Peyer's patch (tissue), 4 donors: ENCODE measurements at regions not wholly inside any gene's neighbourhood (a gene's known extent, or its start where the extent isn't known, plus 50 kb on each side); places are given as distances from the start of the nearest gene placed in this dataset.

ENCODE experiments used
- DNase-seq, 3 donors: peaks; one replicate each; pipeline ENCODE4 v3.0.0-alpha.2; 2017 to 2019
- H3K27ac ChIP-seq, 4 donors: fragments of 200-600 bp; sonication (generic); one replicate each; pipeline ENCODE4 v1.5.1; 2016 to 2019
- H3K27me3 ChIP-seq, 2 donors: fragments of 200-600 bp; sonication (generic); one replicate each; pipeline ENCODE4 v1.5.1; 2019
- H3K36me3 ChIP-seq, 3 donors: fragments of 200-600 bp; sonication (generic); one replicate each; pipeline ENCODE4 v1.5.1; 2016 to 2019
- H3K4me1 ChIP-seq, 4 donors: fragments of 200-600 bp; sonication (generic); one replicate each; pipeline ENCODE4 v1.5.1; 2016 to 2019
- H3K4me3 ChIP-seq, 4 donors: fragments of 200-600 bp; sonication (generic); 1 replicate in 3 of 4; 2 replicates in 1 of 4; pipeline ENCODE4 v1.5.1; 2016 to 2019; ENCODE audit warnings: mild to moderate bottlenecking in 1 of 4
- H3K9me3 ChIP-seq, 4 donors: fragments of 200-600 bp; sonication (generic); one replicate each; pipeline ENCODE4 v1.5.1; 2016 to 2019; ENCODE audit warnings: mild to moderate bottlenecking in 1 of 4
- POLR2A ChIP-seq, 2 donors: fragments of 450-650 bp; IDR thresholded peaks; one replicate each; pipeline ENCODE4 v1.5.1; 2017; ENCODE audit warnings: antibody characterized with exemption in 2 of 2, mild to moderate bottlenecking in 2 of 2, moderate library complexity in 2 of 2
- TF ChIP-seq, protein P1 (sequence below), 6 experiments: fragments of 450-650 bp in 4 of 6; fragments of 200-600 bp in 2 of 6; sonication (generic) in 1 of 6; IDR thresholded peaks; one replicate each; pipeline ENCODE4 v1.5.1; 2017 to 2019; ENCODE audit warnings: antibody characterized with exemption in 6 of 6, mild to moderate bottlenecking in 3 of 6, moderate library complexity in 1 of 6

DNA sequence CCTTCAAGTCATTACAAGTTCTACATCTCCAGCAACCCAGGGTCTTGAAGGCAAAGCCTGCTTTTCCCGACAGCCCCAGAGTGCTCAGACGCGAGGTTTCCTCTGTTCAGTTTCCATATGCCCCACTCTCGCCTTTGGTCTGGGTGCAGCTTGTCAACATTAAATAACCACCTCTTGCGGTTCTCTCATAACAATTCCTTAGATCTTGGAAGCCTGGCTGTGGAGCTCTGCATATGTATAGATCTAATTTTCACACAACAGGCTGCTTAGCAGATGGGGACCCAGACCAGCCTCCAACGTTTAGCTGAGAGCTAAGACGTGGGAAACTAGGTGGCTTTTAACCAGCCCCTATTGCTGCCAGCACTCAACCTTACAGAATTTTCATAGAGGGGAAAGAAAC, 295.5 kb downstream of the RPLP1 start:
- DNase-seq, result no peak
- Histone ChIP-seq H3K36me3 (no peaks in the 10 kb centered on the region), H3K9me3 (no peaks in the 10 kb centered on the region), H3K27ac (no peak overlapping the region), H3K4me3 (no peak overlapping the region), H3K4me1 (peaks cover 0 to 5% (median 0%) of the 10 kb centered on the region in 4 donors), H3K27me3 (no peaks in the 10 kb centered on the region)
- TF ChIP-seq POLR2A (IDR thresholded peaks at IDR 0.05), result no peak
- TF ChIP-seq, protein P1, sequence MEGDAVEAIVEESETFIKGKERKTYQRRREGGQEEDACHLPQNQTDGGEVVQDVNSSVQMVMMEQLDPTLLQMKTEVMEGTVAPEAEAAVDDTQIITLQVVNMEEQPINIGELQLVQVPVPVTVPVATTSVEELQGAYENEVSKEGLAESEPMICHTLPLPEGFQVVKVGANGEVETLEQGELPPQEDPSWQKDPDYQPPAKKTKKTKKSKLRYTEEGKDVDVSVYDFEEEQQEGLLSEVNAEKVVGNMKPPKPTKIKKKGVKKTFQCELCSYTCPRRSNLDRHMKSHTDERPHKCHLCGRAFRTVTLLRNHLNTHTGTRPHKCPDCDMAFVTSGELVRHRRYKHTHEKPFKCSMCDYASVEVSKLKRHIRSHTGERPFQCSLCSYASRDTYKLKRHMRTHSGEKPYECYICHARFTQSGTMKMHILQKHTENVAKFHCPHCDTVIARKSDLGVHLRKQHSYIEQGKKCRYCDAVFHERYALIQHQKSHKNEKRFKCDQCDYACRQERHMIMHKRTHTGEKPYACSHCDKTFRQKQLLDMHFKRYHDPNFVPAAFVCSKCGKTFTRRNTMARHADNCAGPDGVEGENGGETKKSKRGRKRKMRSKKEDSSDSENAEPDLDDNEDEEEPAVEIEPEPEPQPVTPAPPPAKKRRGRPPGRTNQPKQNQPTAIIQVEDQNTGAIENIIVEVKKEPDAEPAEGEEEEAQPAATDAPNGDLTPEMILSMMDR (IDR thresholded peaks at IDR 0.05), result no peak

DNA sequence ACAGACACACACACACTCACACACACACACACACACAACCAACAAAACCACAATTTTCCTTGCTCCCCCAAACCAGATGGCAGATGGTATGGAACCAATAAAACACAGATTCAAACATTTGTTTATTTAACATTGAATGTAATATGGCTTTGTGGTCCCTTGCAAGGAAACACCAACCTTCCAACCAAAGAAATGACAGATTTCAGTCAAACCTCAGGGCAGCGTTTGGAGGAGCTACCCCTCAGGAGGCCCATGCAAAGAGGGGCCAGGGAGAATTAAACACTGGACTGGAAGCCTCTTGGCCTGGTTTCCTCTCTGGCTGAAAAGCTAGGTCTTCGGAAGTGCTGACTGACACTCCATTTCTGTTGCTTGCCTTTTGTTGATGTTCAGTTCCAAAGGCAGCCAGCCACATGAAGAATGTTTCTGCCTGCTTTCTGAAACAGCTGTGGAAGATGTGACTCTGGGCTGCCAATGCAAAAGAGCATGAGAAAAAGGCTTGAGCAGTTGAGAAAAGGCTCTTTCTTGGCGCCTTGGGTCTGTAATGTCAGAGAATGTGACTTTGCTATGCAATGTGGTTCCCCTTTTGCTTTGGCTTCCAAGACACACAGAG, 296.1 kb downstream of the RPLP1 start:
- no peak for DNase-seq
- Histone ChIP-seq H3K27me3 (no peaks in the 10 kb centered on the region), H3K9me3 (no peaks in the 10 kb centered on the region), H3K4me3 (no peak overlapping the region), H3K4me1 (peaks cover 0 to 5% (median 0%) of the 10 kb centered on the region in 4 donors), H3K36me3 (no peaks in the 10 kb centered on the region), H3K27ac (no peak overlapping the region)
- TF ChIP-seq, protein P1 (IDR thresholded peaks at IDR 0.05), result no peak
- no peak for TF ChIP-seq POLR2A (IDR thresholded peaks at IDR 0.05)

DNA sequence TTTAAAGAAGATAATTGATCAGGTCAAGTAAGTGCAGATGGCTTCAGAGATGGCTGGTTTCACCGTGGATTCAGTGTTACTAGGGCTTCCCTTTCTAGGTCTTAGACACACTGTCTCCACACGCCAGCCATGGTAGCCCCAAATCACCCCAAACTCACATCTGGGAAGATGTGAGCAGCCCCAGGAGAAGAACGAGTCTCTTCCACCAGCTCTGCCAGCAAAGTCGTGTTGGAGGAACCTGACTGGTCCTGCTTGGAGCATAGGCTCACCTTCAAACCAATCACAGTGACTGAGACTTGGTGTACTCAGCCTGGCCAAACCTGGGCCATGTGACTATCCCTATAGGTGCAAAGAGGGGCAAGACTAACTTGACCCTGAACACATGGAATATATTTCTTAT, 296.7 kb downstream of the RPLP1 start:
- Histone ChIP-seq H3K4me1 (peaks cover 0 to 5% (median 0%) of the 10 kb centered on the region in 4 donors), H3K36me3 (no peaks in the 10 kb centered on the region), H3K27ac (no peak overlapping the region), H3K27me3 (no peaks in the 10 kb centered on the region), H3K4me3 (no peak overlapping the region), H3K9me3 (no peaks in the 10 kb centered on the region)
- TF ChIP-seq, protein P1 (IDR thresholded peaks at IDR 0.05), result no peak
- TF ChIP-seq POLR2A (IDR thresholded peaks at IDR 0.05), result no peak
- no peak for DNase-seq

DNA sequence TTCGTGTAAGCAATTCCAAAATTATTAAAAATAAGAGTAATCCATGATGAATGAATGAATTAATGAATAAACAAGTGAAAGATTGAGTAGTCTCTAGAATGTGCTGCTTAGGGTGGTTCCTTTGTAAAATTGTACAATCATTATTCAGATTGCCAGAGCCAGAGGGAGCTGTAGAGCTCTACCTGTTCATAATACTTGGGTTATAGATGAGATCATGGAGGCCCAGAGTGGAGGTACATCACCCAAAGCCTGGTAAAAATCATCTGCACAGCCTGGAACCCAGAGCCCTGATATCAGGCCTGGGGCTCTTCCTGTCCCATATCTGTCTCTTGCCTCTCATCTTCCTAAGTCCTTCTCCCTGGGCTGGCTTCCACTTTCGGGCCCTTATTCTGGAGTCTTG, 297.2 kb downstream of the RPLP1 start:
- no peak overlapping the region for H3K27ac ChIP-seq
- H3K9me3 ChIP-seq, result no peaks in the 10 kb centered on the region
- H3K27me3 ChIP-seq, result no peaks in the 10 kb centered on the region
- no peak for DNase-seq
- TF ChIP-seq, protein P1 (IDR thresholded peaks at IDR 0.05), result peak in 4 of 6 experiments; percentile 5 to 47 (median 39)
- no peak for TF ChIP-seq POLR2A (IDR thresholded peaks at IDR 0.05)
- H3K36me3 ChIP-seq, result no peaks in the 10 kb centered on the region
- H3K4me3 ChIP-seq, result no peak overlapping the region
- peaks cover 0 to 2% (median under 1%) of the 10 kb centered on the region in 4 donors for H3K4me1 ChIP-seq

DNA sequence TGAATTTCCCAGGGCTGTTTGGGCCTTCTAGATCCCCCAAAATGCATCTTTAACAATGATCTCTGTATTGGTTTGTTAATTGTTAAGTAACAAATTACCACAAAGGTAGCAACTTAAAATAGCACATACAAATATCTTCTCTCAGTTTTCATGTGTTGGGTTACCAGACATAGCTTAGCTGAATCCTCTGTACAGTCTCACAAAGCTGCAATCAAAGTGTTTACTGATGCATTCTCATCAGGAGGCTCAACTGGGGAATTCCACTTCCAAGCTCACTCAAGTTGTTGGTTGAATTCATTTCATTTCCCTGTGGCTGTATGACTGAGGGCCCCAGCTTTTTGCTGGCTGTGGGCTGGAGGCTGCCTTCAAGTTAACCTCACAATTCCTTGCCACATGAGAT, 297.6 kb downstream of the RPLP1 start:
- no peaks in the 10 kb centered on the region for H3K36me3 ChIP-seq
- DNase-seq, result no peak
- H3K27me3 ChIP-seq, result no peaks in the 10 kb centered on the region
- peaks cover 0 to 5% (median under 1%) of the 10 kb centered on the region in 4 donors for H3K4me1 ChIP-seq
- no peak overlapping the region for H3K4me3 ChIP-seq
- H3K27ac ChIP-seq, result no peak overlapping the region
- no peaks in the 10 kb centered on the region for H3K9me3 ChIP-seq
- TF ChIP-seq POLR2A (IDR thresholded peaks at IDR 0.05), result no peak
- TF ChIP-seq, protein P1 (IDR thresholded peaks at IDR 0.05), result no peak
